LNCAP (cell line): ENCODE measurements at regions not wholly inside any gene's neighbourhood (a gene's known extent, or its start where the extent isn't known, plus 50 kb on each side); places are given as distances from the start of the nearest gene placed in this dataset.
A peak's percentile ranks its signal among the peaks of the same experiment; 100 is the strongest.

Experiments
- CTCF ChIP-seq: fragments of 450-650 bp; IDR thresholded peaks from 2 replicates; pipeline ENCODE4 v1.5.1; 2017; ENCODE audit warnings: mild to moderate bottlenecking

- TF ChIP-seq CTCF: no peak
These were observed 64.8 kb upstream of the NRSN1 start for GRCh38 chr6:24060982-24061754.

- TF ChIP-seq CTCF: peak; percentile 55
These were observed 61.9 kb upstream of the NRSN1 start for GRCh38 chr6:24064106-24064505.

GRCh38 chr6:24064832-24065231 is 61.2 kb upstream of the NRSN1 start:
- no peak for TF ChIP-seq CTCF

GRCh38 chr6:24069526-24069925 is 56.5 kb upstream of the NRSN1 start:
- no peak for TF ChIP-seq CTCF

GRCh38 chr6:24072038-24072746 is 53.8 kb upstream of the NRSN1 start:
- no peak for TF ChIP-seq CTCF

- no peak for TF ChIP-seq CTCF
These were observed 50.0 kb upstream of the NRSN1 start for GRCh38 chr6:24076011-24076410.
